ENCODE measurements at regions not wholly inside any gene's neighbourhood (a gene's known extent, or its start where the extent isn't known, plus 50 kb on each side); places are given as distances from the start of the nearest gene placed in this dataset.
"Not testable (repeated sequence)": the region's sequence is repeated elsewhere in the genome, so short reads cannot be mapped to it uniquely, and the experiment has no call there.

GRCh38 chr2:175342085-175342484 lies 160.6 kb upstream of the ATP5MC3 start:
- Histone ChIP-seq H3K4me3 (no peak overlapping the region), H3K27ac (no peak overlapping the region), H3K36me3 (no peaks in the 10 kb centered on the region), H3K4me1 (no peaks in the 10 kb centered on the region), H3K27me3 (no peaks in the 10 kb centered on the region), H3K9me3 (peaks cover 0 to 26% (median 24%) of the 10 kb centered on the region in 3 donors)
- DNase-seq, result no peak
- intact Hi-C loops (cut with DNase I; ENCODE audit: low total_unique reads), result no loop called here
- no peak for TF ChIP-seq CTCF (IDR thresholded peaks at IDR 0.05)

GRCh38 chr2:175330195-175330594 lies 148.7 kb upstream of the ATP5MC3 start:
- peaks cover 0 to under 1% (median 0%) of the 10 kb centered on the region in 3 donors for H3K9me3 ChIP-seq
- no peak overlapping the region for H3K4me3 ChIP-seq
- DNase-seq, result no peak
- H3K4me1 ChIP-seq, result no peaks in the 10 kb centered on the region
- H3K27ac ChIP-seq, result no peak overlapping the region
- H3K36me3 ChIP-seq, result no peaks in the 10 kb centered on the region
- no peak for TF ChIP-seq CTCF (IDR thresholded peaks at IDR 0.05)
- H3K27me3 ChIP-seq, result no peaks in the 10 kb centered on the region
- intact Hi-C loops (cut with DNase I; ENCODE audit: low total_unique reads), result no loop called here

- no peak overlapping the region for H3K4me3 ChIP-seq
- no peak overlapping the region for H3K27ac ChIP-seq
- H3K36me3 ChIP-seq, result no peaks in the 10 kb centered on the region
- TF ChIP-seq CTCF (IDR thresholded peaks at IDR 0.05), result no peak
- intact Hi-C loops (cut with DNase I; ENCODE audit: low total_unique reads), result no loop called here
- H3K27me3 ChIP-seq, result no peaks in the 10 kb centered on the region
- H3K4me1 ChIP-seq, result no peaks in the 10 kb centered on the region
- H3K9me3 ChIP-seq, result peaks cover 0 to 4% (median 0%) of the 10 kb centered on the region in 3 donors
- no peak for DNase-seq
Measured at GRCh38 chr2:175326801-175327200, 145.3 kb upstream of the ATP5MC3 start.

GRCh38 chr2:175326164-175326563 lies 144.7 kb upstream of the ATP5MC3 start:
- H3K9me3 ChIP-seq; H3K36me3 ChIP-seq; H3K27ac ChIP-seq; DNase-seq; H3K27me3 ChIP-seq; H3K4me1 ChIP-seq; H3K4me3 ChIP-seq; intact Hi-C loops (cut with DNase I; ENCODE audit: low total_unique reads): not testable (repeated sequence)

- Histone ChIP-seq H3K9me3 (peaks cover 0 to 4% (median 0%) of the 10 kb centered on the region in 3 donors), H3K4me3 (no peak overlapping the region), H3K27me3 (no peaks in the 10 kb centered on the region), H3K4me1 (no peaks in the 10 kb centered on the region), H3K36me3 (no peaks in the 10 kb centered on the region), H3K27ac (no peak overlapping the region)
- DNase-seq, result no peak
- intact Hi-C loops (cut with DNase I; ENCODE audit: low total_unique reads), result no loop called here
- TF ChIP-seq CTCF (IDR thresholded peaks at IDR 0.05), result no peak
Measured at GRCh38 chr2:175323162-175323561, 141.7 kb upstream of the ATP5MC3 start.

GRCh38 chr2:175318542-175318941 lies 137.0 kb upstream of the ATP5MC3 start:
- intact Hi-C loops (cut with DNase I; ENCODE audit: low total_unique reads), result no loop called here
- H3K4me3 ChIP-seq, result no peak overlapping the region
- no peak for DNase-seq
- no peak for TF ChIP-seq CTCF (IDR thresholded peaks at IDR 0.05)
- no peaks in the 10 kb centered on the region for H3K4me1 ChIP-seq
- H3K27me3 ChIP-seq, result no peaks in the 10 kb centered on the region
- H3K27ac ChIP-seq, result no peak overlapping the region
- no peaks in the 10 kb centered on the region for H3K9me3 ChIP-seq
- no peaks in the 10 kb centered on the region for H3K36me3 ChIP-seq

All from tibial artery (tissue), 4 donors.